BLaER1 (cell line): ENCODE measurements at regions not wholly inside any gene's neighbourhood (a gene's known extent, or its start where the extent isn't known, plus 50 kb on each side); places are given as distances from the start of the nearest gene placed in this dataset.
"Not testable (repeated sequence)": the region's sequence is repeated elsewhere in the genome, so short reads cannot be mapped to it uniquely, and the experiment has no call there.

ENCODE experiments used
- H3K27ac ChIP-seq: shearing (Covaris generic); formaldehyde crosslinking; 2 replicates; pipeline ENCODE4 v1.8.1; 2022
- H3K27me3 ChIP-seq: shearing (Covaris generic); formaldehyde crosslinking; 2 replicates; pipeline ENCODE4 v1.8.1; 2022
- H3K36me3 ChIP-seq: shearing (Covaris generic); formaldehyde crosslinking; 2 replicates; pipeline ENCODE4 v1.8.1; 2022
- H3K4me1 ChIP-seq: shearing (Covaris generic); formaldehyde crosslinking; 2 replicates; pipeline ENCODE4 v1.8.1; 2022
- H3K4me2 ChIP-seq: shearing (Covaris generic); formaldehyde crosslinking; 2 replicates; pipeline ENCODE4 v1.8.1; 2022
- H3K4me3 ChIP-seq: shearing (Covaris generic); formaldehyde crosslinking; 2 replicates; pipeline ENCODE4 v1.8.1; 2022
- H3K9ac ChIP-seq: shearing (Covaris generic); formaldehyde crosslinking; 2 replicates; pipeline ENCODE4 v1.8.1; 2022
- H3K9me3 ChIP-seq: shearing (Covaris generic); formaldehyde crosslinking; 2 replicates; pipeline ENCODE4 v1.8.1; 2022
- H4K20me1 ChIP-seq: shearing (Covaris generic); formaldehyde crosslinking; 2 replicates; pipeline ENCODE4 v1.8.1; 2022
- Cebpa-rat ChIP-seq: shearing (Covaris generic); IDR thresholded peaks from 2 replicates; pipeline ENCODE4 v1.8.1; 2022

DNA sequence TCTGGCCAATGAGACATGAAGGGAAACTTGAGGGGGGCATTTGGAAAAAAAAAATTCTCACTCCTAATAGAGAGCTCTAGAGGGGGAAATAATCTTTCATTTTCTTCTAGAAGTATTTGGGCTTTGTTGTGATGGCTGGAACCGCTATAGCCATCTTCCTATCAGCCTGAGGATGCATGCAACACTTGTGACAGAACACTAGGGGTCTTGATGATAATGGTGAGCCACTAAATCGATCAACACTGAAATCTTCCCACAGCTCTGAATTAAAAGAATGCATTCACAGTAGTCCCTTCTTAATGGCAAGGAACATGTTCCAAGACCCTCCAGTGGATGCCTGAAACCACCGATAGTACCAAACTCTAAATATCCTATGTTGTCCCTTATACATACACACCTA is 325.3 kb downstream of the LNPK start:
- no peak overlapping the region for H3K9ac ChIP-seq
- no peak overlapping the region for H3K4me3 ChIP-seq
- no peak overlapping the region for H3K27ac ChIP-seq
- no peak overlapping the region for H3K4me2 ChIP-seq
- no peaks in the 10 kb centered on the region for H4K20me1 ChIP-seq
- H3K9me3 ChIP-seq: no peaks in the 10 kb centered on the region
- H3K27me3 ChIP-seq: no peaks in the 10 kb centered on the region
- TF ChIP-seq Cebpa-rat: no peak
- H3K4me1 ChIP-seq: no peaks in the 10 kb centered on the region
- no peaks in the 10 kb centered on the region for H3K36me3 ChIP-seq

DNA sequence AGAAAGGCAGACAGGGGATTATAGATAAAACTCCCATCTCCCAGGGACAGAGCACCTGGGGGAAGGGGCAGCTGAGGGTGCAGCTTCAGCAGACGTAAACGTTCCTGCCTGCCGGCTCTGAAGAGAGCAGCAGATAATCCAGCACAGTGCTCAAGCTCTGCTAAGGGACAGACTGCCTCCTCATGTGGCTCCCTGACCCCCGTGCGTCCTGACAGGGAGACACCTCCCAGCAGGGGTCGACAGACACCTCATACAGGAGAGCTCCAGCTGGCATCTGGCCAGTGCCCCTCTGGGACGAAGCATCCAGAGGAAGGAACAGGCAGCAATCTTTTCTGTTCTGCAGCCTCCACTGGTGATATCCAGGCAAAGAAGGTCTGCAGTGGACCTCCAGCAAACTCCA is 333.3 kb downstream of the LNPK start:
- H3K36me3 ChIP-seq, H3K27ac ChIP-seq, H4K20me1 ChIP-seq, H3K4me1 ChIP-seq, H3K4me2 ChIP-seq, H3K9ac ChIP-seq, H3K27me3 ChIP-seq, H3K9me3 ChIP-seq, H3K4me3 ChIP-seq: not testable (repeated sequence)

DNA sequence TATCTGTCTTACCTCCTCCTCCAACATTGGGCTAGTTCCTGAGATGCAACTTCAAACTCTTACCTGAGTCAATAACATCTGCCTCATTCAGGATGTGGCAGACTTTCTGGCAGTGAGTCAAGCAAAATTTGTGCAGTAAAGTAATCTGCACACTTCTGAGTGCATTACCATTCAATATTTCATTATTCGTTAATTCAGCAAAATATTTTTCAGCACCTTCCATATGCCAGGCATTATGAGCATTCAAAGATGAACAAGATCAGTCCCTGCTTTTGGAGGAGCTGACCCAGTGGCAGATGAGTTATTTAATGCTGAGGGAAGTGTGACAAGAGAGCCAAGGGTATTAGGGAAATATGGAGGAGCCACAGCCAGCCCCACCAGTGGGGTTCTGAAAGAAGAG is 339.7 kb downstream of the LNPK start:
- Histone ChIP-seq H3K4me2 (no peak overlapping the region), H3K4me1 (no peaks in the 10 kb centered on the region), H3K9me3 (no peaks in the 10 kb centered on the region), H3K9ac (no peak overlapping the region), H3K4me3 (no peak overlapping the region), H3K27me3 (no peaks in the 10 kb centered on the region), H4K20me1 (no peaks in the 10 kb centered on the region), H3K27ac (no peak overlapping the region), H3K36me3 (no peaks in the 10 kb centered on the region)
- no peak for TF ChIP-seq Cebpa-rat

DNA sequence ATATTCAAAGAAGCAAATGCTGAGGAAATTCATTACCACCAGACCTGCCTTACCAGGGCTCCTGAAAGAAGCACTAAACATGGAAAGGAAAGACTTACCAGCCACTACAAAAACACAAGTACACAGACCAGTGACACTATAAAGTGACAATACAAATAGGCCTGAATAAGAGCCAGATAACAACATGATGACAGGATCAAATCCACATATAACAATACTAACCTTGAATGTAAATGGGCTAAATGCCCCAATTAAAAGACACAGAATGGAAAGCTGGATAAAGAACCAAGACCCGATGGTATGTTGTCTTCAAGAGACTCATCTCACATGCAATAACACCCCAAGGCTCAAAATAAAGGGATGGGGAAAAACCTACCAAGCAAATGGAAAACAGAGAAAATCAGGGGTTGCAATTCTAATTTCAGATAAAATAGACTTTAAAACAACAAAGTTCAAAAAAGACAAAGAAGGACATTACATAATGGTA is 353.4 kb downstream of the LNPK start:
- no peak overlapping the region for H3K4me3 ChIP-seq
- no peaks in the 10 kb centered on the region for H3K36me3 ChIP-seq
- no peaks in the 10 kb centered on the region for H3K4me1 ChIP-seq
- no peak overlapping the region for H3K9ac ChIP-seq
- no peak for TF ChIP-seq Cebpa-rat
- H3K9me3 ChIP-seq: peaks cover 27% of the 10 kb centered on the region
- H3K4me2 ChIP-seq: no peak overlapping the region
- no peaks in the 10 kb centered on the region for H3K27me3 ChIP-seq
- no peak overlapping the region for H3K27ac ChIP-seq
- no peaks in the 10 kb centered on the region for H4K20me1 ChIP-seq

DNA sequence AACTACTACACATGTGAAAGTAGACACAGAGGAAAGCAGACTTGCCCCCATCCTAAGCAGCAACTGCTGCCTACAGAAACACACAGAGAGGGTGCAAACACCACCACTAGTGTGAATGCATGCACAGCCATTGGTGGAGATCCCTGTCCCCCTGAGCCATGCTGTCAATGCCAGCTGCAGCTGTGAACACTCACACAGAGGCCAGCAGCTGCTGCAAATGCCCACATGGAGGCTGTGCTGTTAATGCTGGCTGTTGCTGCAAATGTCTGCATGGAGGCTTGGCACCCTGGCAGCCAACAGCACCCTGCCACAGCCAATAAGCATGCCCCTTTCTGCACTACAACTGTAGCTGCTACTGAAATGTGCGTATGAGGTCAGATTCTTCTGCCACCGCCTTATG is 355.0 kb downstream of the LNPK start:
- Histone ChIP-seq H3K4me2 (no peak overlapping the region), H4K20me1 (no peaks in the 10 kb centered on the region)
- TF ChIP-seq Cebpa-rat: no peak

DNA sequence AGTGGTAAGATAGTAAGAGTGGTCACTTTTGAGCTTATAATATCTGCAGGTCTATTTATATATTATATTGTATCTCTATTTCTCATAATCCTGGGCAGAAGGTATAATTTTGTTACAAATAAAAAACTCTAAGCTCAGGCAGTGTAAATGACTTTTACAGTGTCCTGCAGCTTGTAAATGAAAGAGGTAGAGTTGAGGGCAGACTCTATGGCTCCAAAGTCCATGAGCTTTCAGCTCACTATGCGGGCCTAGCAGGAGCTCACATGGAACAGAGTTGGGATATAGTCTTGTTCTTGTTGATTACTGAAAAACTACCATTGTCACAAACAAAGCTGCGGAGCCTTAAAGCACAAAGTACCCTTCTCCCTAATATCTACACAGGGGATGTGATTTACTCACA is 361.4 kb downstream of the LNPK start:
- H3K9ac ChIP-seq: no peak overlapping the region
- no peaks in the 10 kb centered on the region for H4K20me1 ChIP-seq
- TF ChIP-seq Cebpa-rat: no peak
- no peak overlapping the region for H3K4me2 ChIP-seq
- no peaks in the 10 kb centered on the region for H3K9me3 ChIP-seq
- no peaks in the 10 kb centered on the region for H3K36me3 ChIP-seq
- H3K4me1 ChIP-seq: no peaks in the 10 kb centered on the region
- H3K4me3 ChIP-seq: no peak overlapping the region
- H3K27me3 ChIP-seq: no peaks in the 10 kb centered on the region
- H3K27ac ChIP-seq: no peak overlapping the region

More for the DNA sequence above, 355.0 kb downstream of the LNPK start:
- H3K36me3 ChIP-seq: no peaks in the 10 kb centered on the region
- no peak overlapping the region for H3K9ac ChIP-seq
- peaks cover 27% of the 10 kb centered on the region for H3K9me3 ChIP-seq
- no peak overlapping the region for H3K4me3 ChIP-seq
- H3K27ac ChIP-seq: no peak overlapping the region
- no peaks in the 10 kb centered on the region for H3K27me3 ChIP-seq
- H3K4me1 ChIP-seq: no peaks in the 10 kb centered on the region

DNA sequence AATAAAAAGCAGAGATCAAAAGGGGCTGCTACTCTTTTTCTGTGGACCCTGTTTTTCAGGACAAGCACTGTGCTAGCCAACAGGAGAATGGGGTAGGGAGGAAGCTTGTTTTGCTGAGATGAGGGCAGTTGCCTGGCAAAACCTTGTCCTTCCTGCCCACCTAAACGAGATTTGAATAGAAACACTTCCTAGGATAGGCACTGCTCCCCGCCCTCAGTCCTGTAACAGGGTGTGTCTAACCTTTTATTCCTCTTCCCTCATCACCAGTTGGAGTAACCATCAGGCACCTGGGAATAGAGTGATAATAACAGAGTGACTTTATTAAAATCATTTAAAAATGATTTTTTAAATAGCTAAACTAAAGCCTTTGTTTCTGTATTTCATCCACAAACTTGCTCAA is 368.8 kb downstream of the LNPK start:
- Histone ChIP-seq H3K4me3 (no peak overlapping the region), H3K4me1 (no peaks in the 10 kb centered on the region), H3K9ac (no peak overlapping the region), H3K9me3 (no peaks in the 10 kb centered on the region), H3K4me2 (no peak overlapping the region), H3K36me3 (no peaks in the 10 kb centered on the region), H3K27ac (no peak overlapping the region), H3K27me3 (no peaks in the 10 kb centered on the region), H4K20me1 (no peaks in the 10 kb centered on the region)
- TF ChIP-seq Cebpa-rat: no peak

DNA sequence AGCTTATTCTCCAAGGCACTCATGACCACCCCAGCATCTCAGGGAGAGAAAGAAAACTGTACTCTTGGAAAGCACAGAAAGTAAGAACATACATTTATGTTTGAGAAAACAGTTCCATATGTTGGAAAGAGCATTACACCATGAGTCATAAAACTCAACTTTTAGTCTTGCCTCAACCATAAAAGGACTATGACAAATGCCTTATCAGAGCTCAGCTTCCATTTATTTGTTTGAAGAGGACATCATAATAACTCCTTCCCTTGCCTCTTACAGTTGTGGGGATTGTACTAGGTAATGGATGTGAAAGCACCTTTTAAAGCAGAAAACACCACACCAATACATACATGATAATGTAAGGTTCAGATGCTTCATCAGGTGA is 370.8 kb downstream of the LNPK start:
- Histone ChIP-seq H3K4me1 (no peaks in the 10 kb centered on the region), H3K27ac (no peak overlapping the region), H3K36me3 (no peaks in the 10 kb centered on the region), H3K27me3 (no peaks in the 10 kb centered on the region), H4K20me1 (no peaks in the 10 kb centered on the region), H3K4me3 (no peak overlapping the region), H3K9me3 (no peaks in the 10 kb centered on the region), H3K9ac (no peak overlapping the region), H3K4me2 (no peak overlapping the region)
- no peak for TF ChIP-seq Cebpa-rat

DNA sequence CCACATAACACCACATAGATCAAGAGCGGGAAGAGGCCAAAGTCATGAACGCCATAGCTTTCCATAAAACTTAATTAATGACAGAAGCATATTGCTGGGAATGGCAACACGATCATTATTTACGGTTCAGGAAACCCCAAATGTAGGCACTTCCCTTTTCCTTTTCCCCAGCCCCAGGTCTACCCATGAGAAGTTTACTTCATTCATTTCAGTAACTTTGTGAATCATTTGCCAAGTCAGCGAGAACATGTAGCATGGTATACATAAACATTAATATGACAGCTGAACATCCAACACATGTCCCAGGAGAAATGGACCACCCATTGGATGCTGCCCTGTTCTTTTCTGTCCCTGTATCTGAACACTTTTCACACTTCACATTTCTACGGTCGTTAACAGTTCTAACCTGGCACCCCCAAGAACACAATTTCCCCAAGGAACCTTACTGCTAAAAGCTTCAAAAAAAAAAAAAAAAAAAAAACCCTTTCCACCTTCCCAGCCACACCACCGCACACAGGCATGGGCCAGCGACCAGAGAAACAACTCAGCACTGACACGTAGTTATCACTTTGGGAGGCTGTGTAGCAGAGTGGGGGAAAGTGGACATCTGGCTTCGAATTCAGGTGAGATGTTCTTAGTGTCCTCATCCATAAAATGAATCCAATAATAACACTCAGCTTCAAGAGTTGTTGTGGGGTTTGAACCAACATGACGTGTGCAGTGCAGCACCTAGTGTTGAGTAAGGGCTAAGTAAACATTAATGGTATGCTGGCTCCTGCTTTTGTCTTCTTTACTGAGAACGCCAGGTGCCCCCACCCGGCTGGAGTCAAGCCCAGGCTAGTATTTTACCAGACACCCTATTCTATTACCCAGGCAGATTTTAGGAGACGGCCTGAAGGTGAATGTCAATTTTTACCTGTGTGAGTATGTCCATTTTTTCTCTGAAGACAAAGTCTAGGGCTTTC is 371.5 kb downstream of the LNPK start:
- no peak overlapping the region for H3K9ac ChIP-seq
- no peaks in the 10 kb centered on the region for H3K4me1 ChIP-seq
- no peaks in the 10 kb centered on the region for H3K27me3 ChIP-seq
- TF ChIP-seq Cebpa-rat: no peak
- H4K20me1 ChIP-seq: no peaks in the 10 kb centered on the region
- H3K9me3 ChIP-seq: no peaks in the 10 kb centered on the region
- H3K4me3 ChIP-seq: no peak overlapping the region
- H3K36me3 ChIP-seq: no peaks in the 10 kb centered on the region
- H3K4me2 ChIP-seq: no peak overlapping the region
- no peak overlapping the region for H3K27ac ChIP-seq

DNA sequence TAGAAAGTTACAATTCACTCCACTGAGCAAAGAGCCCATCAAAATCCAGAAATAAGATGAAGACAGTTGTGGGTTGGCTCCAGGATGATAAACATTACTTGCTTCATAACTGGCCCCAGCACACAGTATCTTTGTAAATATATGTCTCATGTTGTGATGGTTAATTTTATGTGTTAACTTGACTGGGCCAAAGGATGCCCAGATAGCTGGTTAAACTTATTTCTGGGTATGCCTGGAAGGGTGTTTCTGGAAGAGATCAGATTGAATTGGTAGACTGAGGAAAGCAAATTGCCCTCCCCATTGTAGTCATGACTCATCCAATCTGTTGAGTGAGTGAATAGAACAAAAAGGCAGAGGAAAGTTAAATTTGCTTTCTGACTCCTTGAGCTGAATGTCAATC is 373.8 kb downstream of the LNPK start:
- no peaks in the 10 kb centered on the region for H3K27me3 ChIP-seq
- no peak overlapping the region for H3K9ac ChIP-seq
- TF ChIP-seq Cebpa-rat: no peak
- no peak overlapping the region for H3K4me2 ChIP-seq
- H3K4me1 ChIP-seq: no peaks in the 10 kb centered on the region
- no peak overlapping the region for H3K27ac ChIP-seq
- no peak overlapping the region for H3K4me3 ChIP-seq
- no peaks in the 10 kb centered on the region for H3K9me3 ChIP-seq
- no peaks in the 10 kb centered on the region for H3K36me3 ChIP-seq
- no peaks in the 10 kb centered on the region for H4K20me1 ChIP-seq
